Endothelial cell of umbilical vein (primary cell): ENCODE measurements at regions not wholly inside any gene's neighbourhood (a gene's known extent, or its start where the extent isn't known, plus 50 kb on each side); places are given as distances from the start of the nearest gene placed in this dataset.

ENCODE experiments used
- BruUV-seq: library from RNA; stranded (reverse); fragments of 400-500 nt; replicated peaks from 2 replicates; lab custom pipeline; 2021; lab: Mats Ljungman, UMichigan
- CTCF ChIA-PET: fragments of 300-600, 350-600 bp; sonication (Branson Sonifier 250); formaldehyde crosslinking; loops from one replicate; lab custom pipeline; 2021; ENCODE audit warnings: antibody characterized with exemption, inconsistent platforms; lab: Charles Lee
- POLR2A ChIA-PET: fragments of 300-600, 350-600 bp; sonication (Branson Sonifier 250); formaldehyde crosslinking; loops from one replicate; lab custom pipeline; 2021; ENCODE audit warnings: antibody characterized with exemption, inconsistent platforms; lab: Charles Lee
- DNase-seq: peaks from one replicate; pipeline ENCODE4 v3.0.0-alpha.2; 2011; ENCODE audit warnings: low read depth, low spot score
- FAIRE-seq: peaks from 2 replicates; lab custom pipeline; 2011; peaks lifted over from hg19 to GRCh38; lab: Jason Lieb, UNC
- H2AFZ ChIP-seq: 2 replicates; pipeline ENCODE4 v1.6.0; 2012; ENCODE audit warnings: low read depth, low read length, control low read depth, inconsistent platforms
- H3K27ac ChIP-seq: 2 replicates; pipeline ENCODE4 v1.5.1; 2011; ENCODE audit warnings: low read depth, mild to moderate bottlenecking, control low read depth, low read length, moderate library complexity; ENCODE audit not compliant: insufficient read depth
- H3K27me3 ChIP-seq, 2 experiments: 2 replicates each; pipeline versions ENCODE4 v1.6.0 to v1.6.1; 2011; ENCODE audit warnings: low read length in 2 of 2, mixed read lengths in 1 of 2; ENCODE audit not compliant: control insufficient read depth in 2 of 2, insufficient read depth in 2 of 2
- H3K36me3 ChIP-seq, 2 experiments: 2 replicates in 1 of 2; 3 replicates in 1 of 2; pipeline ENCODE4 v1.5.1; 2011; ENCODE audit warnings: low read length in 2 of 2, mild to moderate bottlenecking in 1 of 2, moderate library complexity in 1 of 2; ENCODE audit not compliant: control insufficient read depth in 2 of 2, insufficient read depth in 2 of 2; ENCODE audit errors: extremely low read depth in 1 of 2
- H3K4me1 ChIP-seq: 3 replicates; pipeline ENCODE4 v1.5.1; 2011; ENCODE audit warnings: mild to moderate bottlenecking, low read length; ENCODE audit not compliant: control insufficient read depth, insufficient read depth; ENCODE audit errors: extremely low read depth
- H3K4me2 ChIP-seq: 2 replicates; pipeline ENCODE4 v1.6.1; 2011; ENCODE audit warnings: low read length, control low read depth, mixed read lengths; ENCODE audit not compliant: insufficient read depth
- H3K4me3 ChIP-seq, 3 experiments: fragments of 200-600 bp in 1 of 3; sonication (generic), shearing (Covaris generic) in 1 of 3; replicated peaks in 1 of 3; 2 replicates each; pipeline ENCODE4 v1.5.1; 2011 to 2016; ENCODE audit warnings: control low read depth in 3 of 3, low read length in 3 of 3, mild to moderate bottlenecking in 2 of 3, inconsistent platforms in 1 of 3, low read depth in 1 of 3, moderate library complexity in 1 of 3; ENCODE audit not compliant: insufficient read depth in 1 of 3
- H3K79me2 ChIP-seq: 2 replicates; pipeline ENCODE4 v1.6.0; 2012; ENCODE audit warnings: low read length, inconsistent platforms; ENCODE audit not compliant: control insufficient read depth, insufficient read depth
- H3K9ac ChIP-seq: replicated peaks from 2 replicates; pipeline ENCODE3; 2011; ENCODE audit warnings: low read length, control low read depth; ENCODE audit not compliant: insufficient read depth; ENCODE audit errors: extremely low read depth
- H3K9me1 ChIP-seq: replicated peaks from 3 replicates; pipeline ENCODE4 v1.6.0; 2011; ENCODE audit warnings: mild to moderate bottlenecking, low read length; ENCODE audit not compliant: control insufficient read depth, insufficient read depth; ENCODE audit errors: extremely low read depth
- H3K9me3 ChIP-seq: replicated peaks from 2 replicates; pipeline ENCODE4 v1.5.1; 2012; ENCODE audit warnings: low read length, inconsistent platforms; ENCODE audit not compliant: control insufficient read depth, insufficient read depth
- H4K20me1 ChIP-seq: replicated peaks from 2 replicates; pipeline ENCODE3; 2011; ENCODE audit warnings: mild to moderate bottlenecking, low read length; ENCODE audit not compliant: control insufficient read depth, insufficient read depth; ENCODE audit errors: extremely low read depth
- CTCF ChIP-seq, 2 donors: IDR thresholded peaks; 1 replicate in 1 of 2; 2 replicates in 1 of 2; pipeline ENCODE4 v1.5.1; 2011; ENCODE audit warnings: low read length in 2 of 2, mild to moderate bottlenecking in 2 of 2, moderate library complexity in 2 of 2, control low read depth in 1 of 2, inconsistent platforms in 1 of 2, low read depth in 1 of 2; ENCODE audit not compliant: insufficient read depth in 1 of 2; ENCODE audit errors: extremely low read depth in 1 of 2
- EZH2 ChIP-seq: IDR thresholded peaks from 2 replicates; pipeline ENCODE4 v1.6.1; 2012; ENCODE audit warnings: borderline replicate concordance, low read depth, mild to moderate bottlenecking, moderate library complexity, low read length, inconsistent platforms; ENCODE audit not compliant: severe bottlenecking
- GATA2 ChIP-seq: IDR thresholded peaks from 2 replicates; pipeline ENCODE4 v1.7.0; 2011; ENCODE audit warnings: low read depth, mild to moderate bottlenecking, moderate library complexity, mixed read lengths, low read length; ENCODE audit not compliant: insufficient read length, insufficient read depth
- JUN ChIP-seq: IDR thresholded peaks from 2 replicates; pipeline ENCODE4 v1.6.1; 2011; ENCODE audit warnings: borderline replicate concordance, low read depth; ENCODE audit not compliant: insufficient read length, insufficient read depth
- MAX ChIP-seq: IDR thresholded peaks from 2 replicates; pipeline ENCODE4 v1.6.1; 2011; ENCODE audit not compliant: insufficient read depth, insufficient read length
- POLR2A ChIP-seq: IDR thresholded peaks from 2 replicates; pipeline ENCODE4 v1.6.1; 2012; ENCODE audit warnings: low read depth, mild to moderate bottlenecking, control low read depth, low read length
- POLR2AphosphoS5 ChIP-seq: IDR thresholded peaks from 2 replicates; pipeline ENCODE4 v1.6.1; 2012; ENCODE audit warnings: low read depth, mild to moderate bottlenecking, control low read depth, low read length, moderate library complexity; ENCODE audit not compliant: insufficient read depth
- dilution Hi-C: fragments of 300-500 bp; cut with MboI; formaldehyde crosslinking; loops from one replicate; pipeline ENCODE4 v1.15.0; 2019; ENCODE audit warnings: low sequenced_read_pairs; ENCODE audit not compliant: extremely low pct_ligation_motif_present
- intact Hi-C: fragments of 100-400 bp; cut with micrococcal nuclease; formaldehyde crosslinking; loops from one replicate; pipeline ENCODE4 v1.10.0; 2022

GRCh38 chr2:84302513-84303412, 156.3 kb downstream of the SUCLG1 start:
- intact Hi-C loops (loop anchor here (2.0 kb wide), 1 partner anchor 280 kb away; no protein-coding TSS in a partner anchor), dilution Hi-C loops (no loop called here)
- Histone ChIP-seq H3K4me2 (no peak overlapping the region), H3K4me1 (no peaks in the 10 kb centered on the region), H3K27me3 (no peaks in the 10 kb centered on the region), H4K20me1 (no peaks in the 10 kb centered on the region), H3K9ac (no peak overlapping the region), H3K4me3 (no peak overlapping the region), H2AFZ (no peak overlapping the region), H3K9me1 (no peaks in the 10 kb centered on the region), H3K9me3 (no peaks in the 10 kb centered on the region), H3K27ac (no peak overlapping the region), H3K79me2 (no peaks in the 10 kb centered on the region), H3K36me3 (no peaks in the 10 kb centered on the region)
- ChIA-PET POLR2A (no interaction called here), CTCF (interaction anchor here (0.6 to 1.0 kb wide), 5 partner anchors 10 to 715 kb away, joined by 3 to 11 read pairs (median 6); no protein-coding TSS in a partner anchor)
- peak; percentile 77 for FAIRE-seq
- no TSS peak for BruUV-seq
- DNase-seq = peak; percentile 41
- TF ChIP-seq CTCF (IDR thresholded peaks at IDR 0.05; ENCODE audit: extremely low read depth in 1 of 2, insufficient read depth in 1 of 2, low read depth in 1 of 2, low read length in 2 of 2) (peak; percentile 74 to 83), MAX (no peak)

- ChIA-PET POLR2A (no interaction called here), CTCF (no interaction called here)
These were observed 157.4 kb downstream of the SUCLG1 start for GRCh38 chr2:84301717-84302116.

More at GRCh38 chr2:84301717-84302116, 157.4 kb downstream of the SUCLG1 start:
- Histone ChIP-seq H3K79me2 (no peaks in the 10 kb centered on the region), H3K27ac (no peak overlapping the region), H3K36me3 (no peaks in the 10 kb centered on the region), H3K27me3 (no peaks in the 10 kb centered on the region), H3K9me1 (no peaks in the 10 kb centered on the region), H3K4me3 (no peak overlapping the region), H3K9ac (no peak overlapping the region), H4K20me1 (no peaks in the 10 kb centered on the region), H3K4me2 (no peak overlapping the region), H3K4me1 (no peaks in the 10 kb centered on the region), H3K9me3 (no peaks in the 10 kb centered on the region), H2AFZ (no peak overlapping the region)
- FAIRE-seq = no peak
- dilution Hi-C loops = no loop called here
- no TSS peak for BruUV-seq
- TF ChIP-seq JUN (no peak), POLR2AphosphoS5 (no peak), EZH2 (no peak), POLR2A (no peak), CTCF (IDR thresholded peaks at IDR 0.05; ENCODE audit: extremely low read depth in 1 of 2, insufficient read depth in 1 of 2, low read depth in 1 of 2, low read length in 2 of 2) (no peak), MAX (no peak), GATA2 (no peak)
- intact Hi-C loops = loop anchor here (2.0 kb wide), 1 partner anchor 279 kb away; no protein-coding TSS in a partner anchor
- no peak for DNase-seq
